GM19397 (cell line): ENCODE measurements at regions not wholly inside any gene's neighbourhood (a gene's known extent, or its start where the extent isn't known, plus 50 kb on each side); places are given as distances from the start of the nearest gene placed in this dataset.
"Not testable (repeated sequence)": the region's sequence is repeated elsewhere in the genome, so short reads cannot be mapped to it uniquely, and the experiment has no call there.

Experiments used
- ATAC-seq: cut with Tn5 transposase; IDR thresholded peaks from one replicate; pipeline ENCODE4 v1.9.1; 2021; ENCODE audit warnings: mild to moderate bottlenecking, moderate library complexity; ENCODE audit not compliant: unreplicated experiment

- no peak for ATAC-seq
Measured at GRCh38 chr6:170003451-170004160, 252.2 kb downstream of the ERMARD start.

DNA sequence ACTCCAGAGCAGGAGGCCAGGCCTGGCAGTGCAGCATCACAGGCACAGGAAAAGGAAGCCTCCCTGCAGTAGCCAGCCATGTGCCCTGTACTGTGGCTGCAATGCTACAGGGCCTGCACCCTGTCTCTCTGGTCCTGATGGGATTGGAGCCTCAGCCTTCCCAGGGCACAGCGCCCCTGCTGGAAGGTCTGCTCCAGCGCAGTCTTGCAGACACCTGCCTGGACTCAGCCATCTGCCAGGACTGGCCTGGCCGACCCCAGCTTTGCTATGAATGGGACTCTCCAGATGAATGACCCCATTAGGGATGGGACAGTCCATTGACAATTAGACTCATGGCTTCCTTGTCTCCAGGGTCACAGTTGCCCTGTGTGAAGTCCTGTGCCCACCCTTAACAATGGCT lies 251.6 kb downstream of the ERMARD start:
- ATAC-seq, result no peak

GRCh38 chr6:170001782-170002181 lies 250.4 kb downstream of the ERMARD start:
- ATAC-seq, result not testable (repeated sequence)

DNA sequence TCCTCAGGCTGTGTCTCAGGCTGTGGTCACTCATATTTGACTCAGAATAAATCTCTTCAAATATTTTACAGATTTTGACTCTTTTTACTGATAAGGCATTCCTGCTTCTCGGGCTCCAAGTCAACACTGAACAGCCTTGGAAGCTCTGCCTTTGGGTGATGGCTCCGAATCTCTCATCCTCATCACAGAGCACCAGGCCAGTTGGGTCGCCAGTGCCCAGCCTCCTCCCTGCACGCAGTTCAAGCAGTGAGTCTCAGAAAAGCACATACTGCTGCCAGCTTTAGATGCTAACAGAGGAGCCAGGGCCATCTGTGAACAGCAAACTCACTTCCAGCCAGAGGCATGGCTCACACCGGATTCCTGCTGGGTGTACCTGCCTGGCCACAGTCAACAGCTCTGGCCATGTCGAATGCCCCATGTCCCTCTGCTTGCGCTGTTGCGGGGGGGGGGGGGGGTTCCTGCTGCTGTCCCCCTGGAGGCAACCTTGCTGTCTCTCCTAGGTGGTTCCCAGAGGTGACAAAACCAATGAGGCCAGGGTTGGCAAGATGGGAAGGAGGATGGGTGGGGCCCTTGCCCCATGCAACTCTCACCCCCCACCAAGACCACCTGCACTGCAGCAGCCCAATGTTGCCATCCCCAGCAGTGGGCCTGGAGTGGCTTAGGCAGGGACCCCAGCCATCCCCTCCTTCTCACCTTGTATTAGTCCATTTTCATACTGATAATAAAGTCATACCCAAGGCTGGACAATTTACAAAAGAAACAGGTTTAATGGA lies 248.8 kb downstream of the ERMARD start:
- no peak for ATAC-seq

DNA sequence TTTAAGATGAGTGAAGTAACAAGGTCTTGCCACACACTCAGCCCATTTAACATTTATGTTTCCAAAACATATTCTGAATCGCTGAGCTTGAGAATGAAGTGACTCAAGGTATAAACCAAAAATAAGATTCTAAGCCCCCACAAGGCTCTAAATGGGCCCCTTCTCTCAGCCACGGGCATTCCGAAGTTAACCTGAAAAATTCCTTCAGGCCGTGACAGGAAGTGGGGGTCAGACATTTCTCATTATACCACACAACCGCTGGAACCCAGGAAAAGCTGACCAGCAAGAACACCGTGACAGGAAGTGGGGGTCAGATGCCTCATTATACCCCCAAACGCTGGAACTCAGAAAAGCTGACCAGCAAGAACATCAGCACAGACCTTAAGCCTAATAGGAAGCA lies 247.9 kb downstream of the ERMARD start:
- ATAC-seq, result no peak

DNA sequence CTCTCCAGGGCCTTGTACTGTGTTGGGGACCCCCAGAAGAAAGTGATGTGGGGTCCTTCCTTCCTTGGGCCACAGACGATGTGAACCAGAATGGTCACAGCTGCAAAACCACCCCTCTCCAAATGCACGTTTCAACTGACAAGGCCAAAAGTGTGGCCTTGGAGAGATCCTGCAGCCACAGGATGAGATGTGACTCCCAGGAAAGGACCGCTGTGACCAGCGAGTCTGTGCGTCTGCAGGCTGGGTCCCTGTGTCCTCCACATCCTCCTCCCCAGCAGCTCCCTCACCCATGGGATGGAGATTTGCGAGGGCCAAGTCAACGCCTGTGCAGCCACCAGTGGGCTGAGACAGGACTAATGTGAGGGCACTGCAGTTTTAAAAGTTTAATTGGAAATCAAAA lies 247.0 kb downstream of the ERMARD start:
- no peak for ATAC-seq

DNA sequence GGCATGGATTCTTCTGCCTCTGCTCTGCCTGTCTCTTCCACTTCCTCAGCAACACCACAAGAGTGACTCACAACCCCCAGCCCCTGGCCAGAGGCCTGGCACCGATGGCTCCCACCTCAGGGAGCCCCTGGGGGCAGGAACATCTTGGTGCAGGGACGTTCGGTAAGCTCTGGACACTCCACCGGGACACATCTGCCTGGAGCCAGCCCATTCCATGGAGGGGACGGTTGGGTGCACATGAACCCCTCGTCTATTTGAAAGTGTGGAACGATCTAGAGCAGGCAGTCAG lies 246.5 kb downstream of the ERMARD start:
- no peak for ATAC-seq

DNA sequence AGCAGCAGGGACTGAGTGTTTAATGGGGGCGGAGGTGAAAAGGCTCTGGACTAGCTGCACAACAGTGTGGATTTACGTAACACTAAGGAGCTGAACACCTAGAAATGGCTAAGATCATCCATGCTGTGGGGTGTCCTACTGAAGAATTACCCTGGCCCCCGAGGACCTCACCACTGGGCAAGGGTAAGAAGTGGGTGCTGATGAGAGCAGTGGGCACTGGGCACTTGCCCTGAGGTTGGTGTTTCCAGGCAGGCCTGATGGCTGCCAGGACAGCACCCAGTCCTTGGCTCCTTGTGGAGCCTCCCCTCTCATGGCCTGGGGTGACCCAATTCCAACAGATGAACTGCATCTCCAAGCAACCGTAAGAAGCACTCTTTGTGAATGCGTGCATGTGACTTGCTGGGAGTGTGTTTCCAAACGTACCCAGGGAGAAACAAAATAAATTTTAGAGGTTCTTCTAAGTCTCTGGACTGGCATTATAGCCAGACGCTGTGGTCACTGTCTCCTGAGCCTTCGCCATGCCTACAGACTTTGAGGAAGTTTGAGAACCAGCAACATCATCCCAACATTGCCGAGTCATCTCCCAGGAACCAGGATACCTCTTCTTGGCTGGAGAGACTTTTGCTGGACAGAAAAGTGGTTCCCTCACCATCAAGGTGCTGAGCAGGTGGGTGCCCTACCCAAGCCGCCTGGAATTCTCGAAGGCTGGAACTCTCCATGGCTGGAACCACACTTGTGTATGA lies 245.9 kb downstream of the ERMARD start:
- ATAC-seq, result no peak

DNA sequence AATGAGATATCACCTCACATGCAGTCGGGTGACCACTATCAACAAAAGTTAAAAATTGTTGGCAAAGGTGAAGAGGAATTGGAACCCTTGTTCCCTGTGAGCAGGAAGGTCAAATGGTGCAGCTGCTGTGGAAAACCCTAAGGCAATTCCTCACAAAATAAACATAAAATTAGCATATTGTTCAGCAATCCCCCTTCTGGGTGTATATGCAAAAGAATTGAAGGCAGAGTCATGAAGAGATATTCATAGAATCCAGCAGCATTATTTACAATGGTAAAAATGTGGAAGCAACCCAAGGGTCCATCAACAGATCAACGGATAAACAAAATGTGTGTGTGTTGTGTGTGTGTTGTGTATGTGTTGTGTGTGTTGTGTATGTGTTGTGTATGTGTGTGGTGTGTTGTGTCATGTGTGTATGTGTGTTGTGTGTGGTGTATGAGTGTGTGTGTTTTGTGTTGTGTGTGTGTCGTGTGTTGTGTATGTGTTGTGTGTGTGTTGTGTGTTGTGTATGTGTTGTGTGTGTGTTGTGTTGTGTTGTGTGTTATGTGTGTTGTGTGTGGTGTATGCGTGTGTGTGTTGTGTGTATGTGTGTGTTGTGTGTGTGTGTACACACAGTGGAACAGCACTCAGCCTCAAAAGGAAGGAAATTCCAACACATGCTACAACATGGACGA lies 245.1 kb downstream of the ERMARD start:
- no peak for ATAC-seq

- no peak for ATAC-seq
Measured at GRCh38 chr6:169994739-169995138, 243.3 kb downstream of the ERMARD start.

DNA sequence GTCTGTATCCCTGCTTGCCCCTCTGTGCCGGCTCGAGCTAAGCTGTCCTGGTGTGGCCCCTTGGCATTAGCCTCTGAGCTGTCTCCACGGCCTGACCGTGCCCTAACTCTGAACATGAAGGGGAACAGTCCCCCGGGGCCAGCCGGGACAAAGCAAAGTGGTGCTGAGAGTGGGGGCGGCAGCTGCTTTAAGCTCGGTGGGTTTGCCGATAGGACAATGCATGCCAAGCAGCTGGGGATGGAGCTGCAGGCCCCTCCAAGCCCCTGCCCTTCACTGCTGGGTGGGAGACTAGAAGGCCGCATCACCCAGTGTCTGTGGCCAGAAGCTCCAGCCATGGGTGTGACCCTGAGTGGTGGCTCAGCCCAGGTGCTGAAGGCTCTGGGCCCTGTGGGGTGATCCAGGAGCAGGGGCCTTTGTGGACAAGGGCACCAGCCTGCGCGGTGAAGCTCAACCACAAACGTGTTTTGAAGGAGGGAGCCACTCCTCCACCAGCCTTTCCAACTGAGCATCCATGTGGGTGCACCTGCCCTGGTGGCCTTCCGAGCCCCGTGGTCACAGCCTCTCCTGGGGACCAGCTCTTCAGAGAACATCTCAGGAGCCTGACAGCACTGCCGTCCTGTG lies 242.5 kb downstream of the ERMARD start:
- ATAC-seq, result no peak

- no peak for ATAC-seq
Measured at GRCh38 chr6:169991913-169992312, 240.5 kb downstream of the ERMARD start.

DNA sequence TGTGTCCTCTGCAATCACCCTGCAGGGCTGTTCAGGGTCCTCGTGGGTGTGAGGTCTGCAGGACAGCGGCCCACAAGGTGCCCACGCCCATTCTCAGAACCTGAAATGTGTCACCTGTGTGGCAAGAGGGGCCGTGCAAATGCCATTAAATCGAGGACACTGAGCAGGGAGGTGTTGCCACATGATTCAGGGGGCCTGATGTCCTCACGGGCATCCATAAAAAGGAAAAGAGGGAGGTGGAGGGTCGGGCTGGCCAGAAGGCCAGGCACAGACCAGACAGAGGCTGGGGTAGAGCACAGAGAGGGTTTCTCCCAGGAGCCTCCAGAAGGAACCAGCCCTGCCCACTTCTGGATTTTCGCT lies 239.6 kb downstream of the ERMARD start:
- ATAC-seq, result no peak

DNA sequence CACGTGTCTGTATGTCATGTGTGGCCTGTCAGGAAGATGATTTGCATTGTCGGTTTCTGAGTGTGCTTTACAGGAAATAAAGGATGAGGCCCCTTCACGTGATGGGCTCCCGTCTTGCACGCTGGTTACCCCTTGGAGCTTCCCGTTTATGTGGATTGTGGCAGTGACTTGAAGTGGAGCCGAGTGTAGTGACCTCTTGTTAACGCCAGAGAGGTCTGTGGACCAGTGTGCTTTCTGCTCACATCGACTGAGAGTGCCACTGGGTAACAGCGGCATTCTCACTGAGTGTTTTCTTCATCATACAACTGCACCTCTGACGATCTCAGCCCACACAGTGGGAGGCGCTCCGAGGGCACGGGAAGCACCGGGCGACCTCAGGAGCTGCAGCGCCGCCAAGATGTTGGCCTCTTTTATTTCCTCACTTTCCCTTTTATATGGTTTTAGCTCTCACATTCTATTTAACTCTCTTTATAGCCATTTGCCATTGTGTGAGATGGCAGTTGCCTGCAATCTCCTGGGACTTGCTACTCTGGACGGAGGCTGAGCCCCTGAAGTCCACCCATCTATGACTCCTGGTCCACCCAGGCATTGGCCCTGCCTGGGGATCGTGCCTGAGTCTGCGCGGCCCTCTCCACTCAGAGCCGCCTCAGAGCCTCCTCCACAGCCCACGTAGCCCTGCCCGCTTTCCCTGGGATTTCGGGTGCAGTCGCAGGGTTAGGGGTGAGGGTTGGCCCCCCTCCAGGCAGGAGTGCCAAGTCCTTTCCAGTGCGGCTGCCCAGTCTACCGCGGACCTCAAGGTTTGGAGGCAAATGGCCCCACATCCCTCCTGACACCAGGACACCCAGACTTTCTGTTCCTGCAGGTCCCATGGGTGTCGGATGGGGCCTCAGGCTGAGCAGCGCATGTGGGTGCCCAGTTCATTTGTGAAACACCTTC lies 238.9 kb downstream of the ERMARD start:
- ATAC-seq, result no peak

DNA sequence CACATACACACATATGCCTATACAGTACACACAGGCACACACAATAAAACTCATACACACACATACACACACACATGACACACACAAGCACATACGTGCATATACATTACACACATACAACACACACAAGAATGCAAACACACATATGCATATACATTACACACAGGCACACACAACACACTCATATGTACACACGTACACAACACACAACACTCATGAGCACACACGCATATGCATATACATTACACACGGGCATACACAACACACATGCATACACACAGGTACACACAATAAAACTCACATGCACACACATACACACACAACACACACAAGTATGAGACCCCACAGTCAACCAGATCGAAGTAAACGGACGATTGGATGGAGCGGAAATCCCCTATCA lies 238.2 kb downstream of the ERMARD start:
- no peak for ATAC-seq

GRCh38 chr6:169988769-169989550 lies 237.5 kb downstream of the ERMARD start:
- ATAC-seq, result no peak

DNA sequence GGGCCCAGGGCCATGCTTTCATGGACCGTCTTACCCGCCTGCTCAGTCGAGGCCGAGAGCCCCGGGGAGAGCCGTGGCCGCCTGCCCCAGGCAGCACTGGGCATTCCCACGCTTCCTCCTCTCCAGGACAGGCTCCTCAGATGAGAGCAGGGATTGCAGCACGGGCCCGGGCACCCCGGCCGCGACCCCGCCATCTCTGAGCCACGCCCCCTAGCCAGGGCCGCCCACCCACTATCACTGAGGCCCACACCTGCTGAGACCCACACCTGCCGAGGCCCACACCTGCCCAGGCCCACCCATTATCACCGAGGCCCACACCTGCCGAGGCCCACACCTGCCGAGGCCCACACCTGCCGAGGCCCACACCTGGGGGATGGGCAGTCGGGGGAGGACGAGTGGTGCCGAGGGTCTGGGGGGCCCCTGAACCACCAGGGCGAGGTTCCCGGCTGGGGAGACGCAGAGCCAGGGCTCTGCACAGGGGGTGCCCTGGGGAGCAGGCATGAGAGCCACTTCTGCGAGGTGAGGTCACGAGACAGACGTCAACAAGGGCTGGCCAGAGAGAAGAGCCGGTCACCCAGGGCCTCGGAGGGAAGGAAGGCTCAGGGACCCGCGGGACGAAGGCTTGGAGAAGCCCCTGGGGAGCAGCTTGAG lies 235.6 kb downstream of the ERMARD start:
- ATAC-seq, result no peak

DNA sequence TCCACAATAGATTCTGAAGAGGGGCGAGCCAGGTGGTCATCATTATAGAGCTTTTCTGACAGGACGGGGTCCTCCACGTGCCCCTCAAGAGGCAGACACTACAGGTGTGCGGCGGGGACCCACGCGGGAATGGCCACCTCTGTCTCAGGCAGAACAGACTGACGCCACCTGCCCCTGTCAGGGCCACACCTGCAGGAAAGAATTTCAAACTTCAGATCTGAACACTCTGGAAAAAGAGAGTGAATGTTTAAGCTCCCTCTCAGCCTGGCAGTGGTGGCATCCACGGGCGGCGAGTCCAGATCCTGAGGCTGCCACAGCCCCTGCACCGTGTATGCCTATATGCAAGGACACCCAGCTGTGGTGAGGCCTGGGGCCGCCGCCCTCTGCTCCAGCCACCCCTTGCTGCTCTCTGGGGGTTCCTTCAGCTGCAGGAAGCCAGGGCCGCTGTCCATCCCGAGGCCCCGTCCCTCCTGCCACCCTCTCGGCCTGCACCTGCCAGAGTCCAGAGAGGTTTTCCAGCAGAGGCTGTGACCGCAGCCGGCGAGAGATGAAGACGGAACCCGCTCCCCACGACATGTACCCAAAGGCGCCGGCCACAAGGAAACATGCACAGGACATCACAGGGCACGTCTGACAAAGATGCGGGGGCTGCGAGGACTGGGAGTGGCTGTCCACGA lies 234.9 kb downstream of the ERMARD start:
- no peak for ATAC-seq
